ENCODE measurements at regions not wholly inside any gene's neighbourhood (a gene's known extent, or its start where the extent isn't known, plus 50 kb on each side); places are given as distances from the start of the nearest gene placed in this dataset.

GRCh38 chr11:70608568-70609470, 210.5 kb downstream of the CTTN start:
- TF ChIP-seq CTCF (IDR thresholded peaks at IDR 0.05; ENCODE audit: low read depth, low read length, missing input control) (no peak), MAX (IDR thresholded peaks at IDR 0.05) (no peak), RAD21 (IDR thresholded peaks at IDR 0.05) (no peak)

All from liver (tissue), 3 donors.